Chondrocyte (in vitro differentiated cells): ENCODE measurements at regions not wholly inside any gene's neighbourhood (a gene's known extent, or its start where the extent isn't known, plus 50 kb on each side); places are given as distances from the start of the nearest gene placed in this dataset.

Experiments
- DNase-seq: peaks from one replicate; pipeline ENCODE4 v3.0.0; 2021; ENCODE audit warnings: mixed read lengths, low spot score
- H3K27ac Mint-ChIP-seq: one replicate; pipeline ENCODE4 v1.8.0; 2021; ENCODE audit warnings: mild to moderate bottlenecking, moderate library complexity, mixed read lengths; ENCODE audit not compliant: unreplicated experiment
- H3K27me3 Mint-ChIP-seq: 2 replicates; pipeline ENCODE4 v1.8.0; 2021; ENCODE audit warnings: low read depth, mixed read lengths
- H3K36me3 Mint-ChIP-seq: 2 replicates; pipeline ENCODE4 v1.8.0; 2021; ENCODE audit warnings: low read depth, mixed read lengths
- H3K4me1 Mint-ChIP-seq: 2 replicates; pipeline ENCODE4 v1.8.0; 2021; ENCODE audit warnings: low read depth, mild to moderate bottlenecking, mixed read lengths
- H3K4me3 Mint-ChIP-seq: one replicate; pipeline ENCODE4 v1.8.0; 2021; ENCODE audit warnings: mild to moderate bottlenecking, moderate library complexity, mixed read lengths; ENCODE audit not compliant: unreplicated experiment
- H3K9me3 Mint-ChIP-seq: 2 replicates; pipeline ENCODE4 v1.8.0; 2021; ENCODE audit warnings: low read depth, mixed read lengths
- TF ChIP-seq, protein P1 (sequence below): fragments of 200-600 bp; sonication (generic); IDR thresholded peaks from 2 replicates; pipeline ENCODE4 v1.5.0; 2021; ENCODE audit warnings: antibody characterized with exemption, mild to moderate bottlenecking, moderate library complexity

DNA sequence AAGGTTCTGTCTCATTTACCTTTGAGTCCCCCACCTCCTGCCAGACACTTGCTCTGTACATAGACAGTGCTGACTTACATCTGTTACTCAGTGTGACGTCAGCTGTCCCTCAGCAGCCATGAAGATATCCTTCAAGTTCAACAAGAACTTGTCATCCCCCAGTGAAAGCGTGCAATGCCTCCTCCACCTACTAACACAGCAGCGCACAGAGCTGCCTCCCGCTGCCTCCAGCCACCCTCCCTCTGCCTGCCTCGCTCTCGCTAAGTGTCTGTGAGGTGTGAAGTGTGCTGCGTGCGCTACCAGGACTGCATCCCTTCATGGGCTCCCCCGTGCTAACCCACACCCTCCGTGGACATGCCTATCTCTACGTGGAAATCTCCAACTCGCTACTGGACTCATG, 621.4 kb downstream of the BRD1 start:
- no peak overlapping the region for H3K27ac Mint-ChIP-seq
- H3K27me3 Mint-ChIP-seq = no peaks in the 10 kb centered on the region
- no peaks in the 10 kb centered on the region for H3K36me3 Mint-ChIP-seq
- no peaks in the 10 kb centered on the region for H3K4me1 Mint-ChIP-seq
- DNase-seq = peak; percentile 64
- H3K9me3 Mint-ChIP-seq = peaks cover 24% of the 10 kb centered on the region
- H3K4me3 Mint-ChIP-seq = no peak overlapping the region
- TF ChIP-seq, protein P1, sequence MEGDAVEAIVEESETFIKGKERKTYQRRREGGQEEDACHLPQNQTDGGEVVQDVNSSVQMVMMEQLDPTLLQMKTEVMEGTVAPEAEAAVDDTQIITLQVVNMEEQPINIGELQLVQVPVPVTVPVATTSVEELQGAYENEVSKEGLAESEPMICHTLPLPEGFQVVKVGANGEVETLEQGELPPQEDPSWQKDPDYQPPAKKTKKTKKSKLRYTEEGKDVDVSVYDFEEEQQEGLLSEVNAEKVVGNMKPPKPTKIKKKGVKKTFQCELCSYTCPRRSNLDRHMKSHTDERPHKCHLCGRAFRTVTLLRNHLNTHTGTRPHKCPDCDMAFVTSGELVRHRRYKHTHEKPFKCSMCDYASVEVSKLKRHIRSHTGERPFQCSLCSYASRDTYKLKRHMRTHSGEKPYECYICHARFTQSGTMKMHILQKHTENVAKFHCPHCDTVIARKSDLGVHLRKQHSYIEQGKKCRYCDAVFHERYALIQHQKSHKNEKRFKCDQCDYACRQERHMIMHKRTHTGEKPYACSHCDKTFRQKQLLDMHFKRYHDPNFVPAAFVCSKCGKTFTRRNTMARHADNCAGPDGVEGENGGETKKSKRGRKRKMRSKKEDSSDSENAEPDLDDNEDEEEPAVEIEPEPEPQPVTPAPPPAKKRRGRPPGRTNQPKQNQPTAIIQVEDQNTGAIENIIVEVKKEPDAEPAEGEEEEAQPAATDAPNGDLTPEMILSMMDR = no peak

DNA sequence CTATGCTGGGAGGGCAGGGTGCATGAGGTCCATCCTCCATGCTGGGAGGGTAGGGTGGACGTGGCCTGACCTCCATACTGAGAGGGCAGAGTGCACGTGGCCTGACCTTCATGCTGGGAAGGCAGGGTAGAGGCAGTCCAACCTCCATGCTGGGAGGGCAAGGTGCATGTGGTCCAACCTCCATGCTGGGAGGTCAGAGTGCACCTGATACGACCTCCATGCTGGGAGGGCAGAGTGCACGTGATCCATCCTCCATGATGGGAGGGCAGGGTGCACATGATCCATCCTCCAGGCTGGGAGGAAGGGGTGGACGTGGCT, 622.2 kb downstream of the BRD1 start:
- TF ChIP-seq, protein P1 = no peak
- no peaks in the 10 kb centered on the region for H3K4me1 Mint-ChIP-seq
- peaks cover 24% of the 10 kb centered on the region for H3K9me3 Mint-ChIP-seq
- no peaks in the 10 kb centered on the region for H3K27me3 Mint-ChIP-seq
- H3K27ac Mint-ChIP-seq = no peak overlapping the region
- H3K4me3 Mint-ChIP-seq = no peak overlapping the region
- DNase-seq = peak; percentile 76
- H3K36me3 Mint-ChIP-seq = no peaks in the 10 kb centered on the region

DNA sequence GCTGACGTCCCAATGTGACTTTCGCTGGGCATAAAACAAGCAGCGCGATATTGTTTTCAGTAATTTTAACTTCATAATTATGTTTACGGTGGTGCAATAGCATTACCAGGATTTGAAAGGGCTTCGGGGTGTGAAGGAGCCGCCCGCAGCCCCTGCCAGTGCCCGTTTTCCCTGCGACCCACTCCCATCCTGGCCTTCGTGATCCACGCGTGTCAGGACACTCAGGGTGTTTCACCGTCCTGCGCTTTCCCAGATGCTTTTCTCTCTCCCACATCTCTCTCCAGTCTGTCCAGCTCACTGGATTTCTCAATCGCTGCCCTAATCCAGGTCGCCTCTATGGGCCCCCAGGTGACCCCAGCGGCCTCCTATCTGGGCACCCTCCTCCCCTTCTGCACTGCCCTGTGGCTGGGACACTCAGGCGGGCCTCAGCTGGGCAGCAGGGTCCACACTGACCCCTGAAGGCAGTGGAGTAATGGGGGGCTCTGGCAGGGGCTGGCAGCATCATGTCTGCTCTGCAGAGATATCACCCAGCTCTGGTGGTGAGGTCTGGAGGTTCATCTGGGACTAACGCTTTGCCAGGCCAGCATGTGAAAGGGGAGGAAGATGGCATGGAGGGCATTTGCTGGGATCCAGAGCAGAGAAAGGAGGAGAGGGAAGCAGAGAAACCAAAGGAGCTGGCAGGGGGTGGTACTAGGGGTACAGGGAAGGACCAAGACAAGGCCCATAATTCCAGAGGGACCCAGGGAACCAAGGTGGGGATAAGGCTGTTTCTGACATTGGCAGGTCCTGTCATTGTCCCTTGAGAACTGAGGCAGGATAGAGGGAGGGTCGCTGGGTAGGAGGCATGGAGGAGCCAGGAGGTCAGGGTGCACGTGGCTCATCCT, 622.8 kb downstream of the BRD1 start:
- H3K9me3 Mint-ChIP-seq = peaks cover 25% of the 10 kb centered on the region
- TF ChIP-seq, protein P1 = no peak
- no peak overlapping the region for H3K27ac Mint-ChIP-seq
- peak; percentile 61 for DNase-seq
- H3K4me3 Mint-ChIP-seq = no peak overlapping the region
- no peaks in the 10 kb centered on the region for H3K4me1 Mint-ChIP-seq
- no peaks in the 10 kb centered on the region for H3K27me3 Mint-ChIP-seq
- H3K36me3 Mint-ChIP-seq = no peaks in the 10 kb centered on the region

DNA sequence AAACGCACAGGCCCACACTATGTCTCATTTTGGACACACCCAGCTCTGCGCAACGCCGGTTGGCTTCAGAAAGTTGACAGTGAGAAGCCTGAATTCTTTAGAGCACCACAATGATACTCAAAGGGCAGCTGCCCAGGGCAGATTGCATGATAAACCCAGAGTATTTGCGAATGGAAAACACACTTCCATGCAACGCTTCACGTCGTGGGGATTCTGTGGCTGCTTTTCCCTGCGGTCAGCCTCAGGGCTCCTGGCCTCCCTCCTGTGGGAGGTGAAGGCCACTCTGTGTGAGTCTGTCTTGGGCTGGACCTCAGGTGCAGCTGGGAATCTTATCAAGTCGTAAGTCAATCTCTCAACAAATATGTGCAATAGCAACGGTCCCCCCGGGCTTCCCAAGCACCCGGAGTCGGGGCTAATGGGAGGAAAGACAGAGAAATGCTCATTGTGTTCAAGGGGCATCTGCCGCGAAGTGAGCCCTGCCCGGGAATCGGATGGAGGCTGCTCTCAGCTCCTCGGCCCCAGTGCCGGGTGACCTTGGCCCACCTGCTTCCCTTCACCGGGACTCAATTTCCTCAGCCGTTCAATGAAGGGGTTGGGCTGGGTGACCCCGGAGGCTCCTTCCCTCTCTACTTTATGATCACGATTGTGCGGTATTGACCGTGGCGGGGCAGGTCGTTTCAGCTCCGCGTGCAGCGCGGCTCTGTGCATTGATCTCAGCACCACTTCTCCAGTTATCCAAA, 623.6 kb downstream of the BRD1 start:
- Mint-ChIP-seq H3K4me1 (no peaks in the 10 kb centered on the region), H3K27ac (no peak overlapping the region), H3K27me3 (no peaks in the 10 kb centered on the region), H3K36me3 (no peaks in the 10 kb centered on the region), H3K4me3 (no peak overlapping the region), H3K9me3 (peaks cover 19% of the 10 kb centered on the region)
- TF ChIP-seq, protein P1 = no peak
- peak; percentile 65 for DNase-seq

DNA sequence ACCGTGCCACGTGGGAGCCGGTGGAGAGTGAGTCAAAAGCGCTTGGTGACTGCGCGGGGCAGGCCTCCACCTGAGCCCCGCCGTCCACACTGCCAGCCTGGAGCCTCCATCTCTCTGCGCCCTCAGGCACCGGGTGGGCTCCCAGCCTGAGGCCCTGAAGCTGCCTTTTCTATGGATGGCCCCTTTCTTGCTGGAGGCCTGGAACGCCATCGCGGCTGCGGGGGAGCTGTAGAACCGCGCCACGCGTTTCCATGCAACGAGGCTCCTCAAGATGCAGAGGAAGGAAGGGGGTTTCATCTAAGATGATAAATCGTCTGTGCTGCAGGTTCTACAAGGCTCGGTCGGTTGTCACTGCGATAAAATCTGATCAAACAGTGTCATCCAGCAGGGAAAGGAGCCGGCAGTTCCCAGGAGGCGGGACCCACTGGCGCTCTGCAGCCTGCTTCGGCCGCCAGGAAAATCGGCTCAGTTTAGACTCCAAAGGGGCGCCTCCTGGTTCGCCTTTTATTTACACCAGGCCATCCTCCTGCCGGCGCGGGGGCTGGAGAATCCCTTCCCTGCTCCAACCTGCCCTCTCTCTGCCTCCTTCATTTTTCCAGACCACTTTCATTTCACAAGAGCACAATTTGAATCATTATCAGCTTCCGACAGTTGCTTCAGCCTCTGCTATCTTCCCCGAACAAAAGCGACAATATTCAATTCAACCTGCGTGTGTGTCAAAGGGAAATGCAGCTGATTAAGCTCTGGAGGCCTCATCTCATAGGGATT, 624.4 kb downstream of the BRD1 start:
- no peaks in the 10 kb centered on the region for H3K4me1 Mint-ChIP-seq
- H3K4me3 Mint-ChIP-seq = no peak overlapping the region
- DNase-seq = peak; percentile 53
- H3K9me3 Mint-ChIP-seq = peaks cover 19% of the 10 kb centered on the region
- H3K27ac Mint-ChIP-seq = no peak overlapping the region
- H3K36me3 Mint-ChIP-seq = no peaks in the 10 kb centered on the region
- TF ChIP-seq, protein P1 = no peak
- no peaks in the 10 kb centered on the region for H3K27me3 Mint-ChIP-seq
